Esophagus squamous epithelium (tissue), 5 donors: ENCODE measurements at regions not wholly inside any gene's neighbourhood (a gene's known extent, or its start where the extent isn't known, plus 50 kb on each side); places are given as distances from the start of the nearest gene placed in this dataset.

ENCODE experiments used
- DNase-seq: peaks from one replicate; lab custom pipeline; 2025; lab: John Stamatoyannopoulos, UW
- H3K27ac ChIP-seq, 4 donors: fragments of 200-600 bp; sonication (generic); one replicate each; pipeline ENCODE4 v1.5.1; 2016 to 2019; ENCODE audit warnings: mild to moderate bottlenecking in 1 of 4
- H3K27me3 ChIP-seq, 4 donors: fragments of 200-600 bp; sonication (generic); 1 replicate in 3 of 4; 2 replicates in 1 of 4; pipeline versions ENCODE4 v1.5.1 to v1.6.0; 2017 to 2021; ENCODE audit warnings: antibody characterized with exemption in 1 of 4
- H3K36me3 ChIP-seq, 3 donors: fragments of 200-600 bp; sonication (generic); one replicate each; pipeline ENCODE4 v1.5.1; 2016 to 2019
- H3K4me1 ChIP-seq, 3 donors: fragments of 200-600 bp; sonication (generic); one replicate each; pipeline ENCODE4 v1.5.1; 2017 to 2019
- H3K4me3 ChIP-seq, 4 donors: fragments of 200-600 bp; sonication (generic); 1 replicate in 3 of 4; 2 replicates in 1 of 4; pipeline ENCODE4 v1.5.1; 2016 to 2019; ENCODE audit warnings: mild to moderate bottlenecking in 2 of 4, moderate library complexity in 1 of 4
- H3K9me3 ChIP-seq, 3 donors: fragments of 200-600 bp; sonication (generic); one replicate each; pipeline ENCODE4 v1.5.1; 2016 to 2019
- POLR2A ChIP-seq, 4 donors: fragments of 450-650 bp; IDR thresholded peaks; one replicate each; pipeline ENCODE4 v1.6.1; 2017; ENCODE audit warnings: antibody characterized with exemption in 4 of 4, mild to moderate bottlenecking in 4 of 4, moderate library complexity in 3 of 4
- WGBS, 2 donors: methylation state at CpG; one replicate each; pipeline ENCODE4 v1.1.5; 2018; 5-methylcytosine and 5-hydroxymethylcytosine counted together
- intact Hi-C: fragments of 100-400 bp; cut with DNase I; formaldehyde crosslinking; loops from one replicate; pipeline ENCODE4 v1.15.0; 2022
- TF ChIP-seq, protein P1 (sequence below), 6 experiments: fragments of 450-650 bp in 4 of 6; fragments of 200-600 bp in 2 of 6; sonication (generic) in 2 of 6; IDR thresholded peaks; one replicate each; pipeline ENCODE4 v1.5.1; 2016 to 2019; ENCODE audit warnings: antibody characterized with exemption in 6 of 6, mild to moderate bottlenecking in 4 of 6, moderate library complexity in 4 of 6
- donor health status: DM: yes; HTN: yes; CAD: no.

DNA sequence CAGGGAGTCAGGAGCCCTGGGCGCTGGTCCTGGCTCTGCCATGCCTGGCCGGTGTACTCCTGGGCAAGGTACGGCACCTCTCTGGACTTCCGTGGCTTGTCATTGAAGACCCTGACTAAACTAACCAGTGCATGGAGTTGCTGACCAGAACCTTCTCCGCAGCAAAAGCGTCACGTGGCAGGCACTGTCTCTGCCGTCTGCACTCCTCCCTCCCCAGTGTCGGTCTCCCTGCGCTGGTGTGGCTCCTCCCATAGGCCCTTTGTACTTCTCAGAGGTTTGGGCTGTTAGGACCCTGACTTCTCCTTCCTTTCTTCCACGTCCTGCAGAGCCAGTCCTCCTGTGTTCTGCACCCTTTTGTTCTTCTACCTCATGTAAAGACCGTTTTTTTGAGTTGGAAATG is 100.6 kb upstream of the CREB5 start:
- no peaks in the 10 kb centered on the region for H3K36me3 ChIP-seq
- intact Hi-C loops, result no loop called here
- peaks cover 0 to 5% (median 0%) of the 10 kb centered on the region in 4 donors for H3K27me3 ChIP-seq
- H3K9me3 ChIP-seq, result no peaks in the 10 kb centered on the region
- DNase-seq, result no peak
- WGBS, 2 donors, result 78 to 97% methylated on average over 10 of the region's 12 CpGs
- no peak for TF ChIP-seq POLR2A (IDR thresholded peaks at IDR 0.05)
- TF ChIP-seq, protein P1, sequence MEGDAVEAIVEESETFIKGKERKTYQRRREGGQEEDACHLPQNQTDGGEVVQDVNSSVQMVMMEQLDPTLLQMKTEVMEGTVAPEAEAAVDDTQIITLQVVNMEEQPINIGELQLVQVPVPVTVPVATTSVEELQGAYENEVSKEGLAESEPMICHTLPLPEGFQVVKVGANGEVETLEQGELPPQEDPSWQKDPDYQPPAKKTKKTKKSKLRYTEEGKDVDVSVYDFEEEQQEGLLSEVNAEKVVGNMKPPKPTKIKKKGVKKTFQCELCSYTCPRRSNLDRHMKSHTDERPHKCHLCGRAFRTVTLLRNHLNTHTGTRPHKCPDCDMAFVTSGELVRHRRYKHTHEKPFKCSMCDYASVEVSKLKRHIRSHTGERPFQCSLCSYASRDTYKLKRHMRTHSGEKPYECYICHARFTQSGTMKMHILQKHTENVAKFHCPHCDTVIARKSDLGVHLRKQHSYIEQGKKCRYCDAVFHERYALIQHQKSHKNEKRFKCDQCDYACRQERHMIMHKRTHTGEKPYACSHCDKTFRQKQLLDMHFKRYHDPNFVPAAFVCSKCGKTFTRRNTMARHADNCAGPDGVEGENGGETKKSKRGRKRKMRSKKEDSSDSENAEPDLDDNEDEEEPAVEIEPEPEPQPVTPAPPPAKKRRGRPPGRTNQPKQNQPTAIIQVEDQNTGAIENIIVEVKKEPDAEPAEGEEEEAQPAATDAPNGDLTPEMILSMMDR (IDR thresholded peaks at IDR 0.05), result no peak
- peaks cover 0 to 42% (median 8%) of the 10 kb centered on the region in 3 donors for H3K4me1 ChIP-seq
- no peak overlapping the region for H3K4me3 ChIP-seq
- no peak overlapping the region for H3K27ac ChIP-seq

DNA sequence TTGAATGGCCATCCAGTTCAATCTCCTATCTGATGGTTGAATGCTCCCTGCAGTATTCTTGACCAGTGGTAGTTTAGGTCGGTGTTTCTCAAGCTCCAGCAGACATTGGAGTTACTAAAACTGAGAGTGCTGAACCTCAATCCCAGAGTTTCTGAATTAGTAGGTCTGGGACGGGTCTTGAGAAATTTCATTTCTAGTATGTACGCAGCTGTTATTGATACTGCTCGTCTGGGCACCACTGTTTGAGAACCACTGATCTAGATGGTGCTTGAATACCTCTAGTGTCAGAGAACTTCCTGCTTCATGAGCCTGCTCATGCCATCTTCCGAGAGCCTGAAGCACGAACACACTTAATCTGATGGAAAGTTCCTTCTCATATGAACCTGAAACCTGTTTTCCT is 99.4 kb upstream of the CREB5 start:
- H3K4me3 ChIP-seq, result no peak overlapping the region
- TF ChIP-seq, protein P1 (IDR thresholded peaks at IDR 0.05), result no peak
- TF ChIP-seq POLR2A (IDR thresholded peaks at IDR 0.05), result no peak
- intact Hi-C loops, result no loop called here
- H3K4me1 ChIP-seq, result peaks cover 0 to 47% (median 8%) of the 10 kb centered on the region in 3 donors
- WGBS, 2 donors, result 77 to 80% methylated on average over 6 of the region's 6 CpGs
- no peak for DNase-seq
- H3K9me3 ChIP-seq, result no peaks in the 10 kb centered on the region
- H3K36me3 ChIP-seq, result no peaks in the 10 kb centered on the region
- H3K27me3 ChIP-seq, result peaks cover 0 to 5% (median 0%) of the 10 kb centered on the region in 4 donors
- H3K27ac ChIP-seq, result no peak overlapping the region

DNA sequence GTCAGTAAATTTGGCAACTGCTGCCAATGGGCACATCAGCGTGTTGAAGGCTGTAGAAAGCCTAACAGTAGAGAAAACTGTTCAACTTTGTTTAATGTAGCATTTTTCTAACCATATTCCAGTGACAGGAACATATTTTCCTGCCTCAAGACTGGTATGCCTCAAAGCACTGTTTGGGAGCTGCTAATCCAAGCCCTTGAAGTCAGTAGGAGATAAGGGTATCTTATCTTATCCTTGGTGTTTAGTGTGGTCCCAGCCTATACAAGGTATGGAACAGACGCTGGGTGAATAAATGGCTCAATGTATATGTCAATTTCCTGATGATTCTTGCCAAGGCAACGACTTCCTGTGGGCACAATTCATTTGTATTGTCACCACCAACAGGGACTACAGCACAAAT is 97.5 kb upstream of the CREB5 start:
- TF ChIP-seq POLR2A (IDR thresholded peaks at IDR 0.05), result no peak
- TF ChIP-seq, protein P1 (IDR thresholded peaks at IDR 0.05), result no peak
- no peak for DNase-seq
- Histone ChIP-seq H3K4me1 (peaks cover 0 to 45% (median 8%) of the 10 kb centered on the region in 3 donors), H3K9me3 (no peaks in the 10 kb centered on the region), H3K4me3 (no peak overlapping the region), H3K27ac (peak overlapping the region; percentile 16 to 79 (median 66)), H3K27me3 (peaks cover 0 to 5% (median 0%) of the 10 kb centered on the region in 4 donors), H3K36me3 (no peaks in the 10 kb centered on the region)
- intact Hi-C loops, result no loop called here
- 43 to 45% methylated on average over 3 of the region's 3 CpGs for WGBS, 2 donors

DNA sequence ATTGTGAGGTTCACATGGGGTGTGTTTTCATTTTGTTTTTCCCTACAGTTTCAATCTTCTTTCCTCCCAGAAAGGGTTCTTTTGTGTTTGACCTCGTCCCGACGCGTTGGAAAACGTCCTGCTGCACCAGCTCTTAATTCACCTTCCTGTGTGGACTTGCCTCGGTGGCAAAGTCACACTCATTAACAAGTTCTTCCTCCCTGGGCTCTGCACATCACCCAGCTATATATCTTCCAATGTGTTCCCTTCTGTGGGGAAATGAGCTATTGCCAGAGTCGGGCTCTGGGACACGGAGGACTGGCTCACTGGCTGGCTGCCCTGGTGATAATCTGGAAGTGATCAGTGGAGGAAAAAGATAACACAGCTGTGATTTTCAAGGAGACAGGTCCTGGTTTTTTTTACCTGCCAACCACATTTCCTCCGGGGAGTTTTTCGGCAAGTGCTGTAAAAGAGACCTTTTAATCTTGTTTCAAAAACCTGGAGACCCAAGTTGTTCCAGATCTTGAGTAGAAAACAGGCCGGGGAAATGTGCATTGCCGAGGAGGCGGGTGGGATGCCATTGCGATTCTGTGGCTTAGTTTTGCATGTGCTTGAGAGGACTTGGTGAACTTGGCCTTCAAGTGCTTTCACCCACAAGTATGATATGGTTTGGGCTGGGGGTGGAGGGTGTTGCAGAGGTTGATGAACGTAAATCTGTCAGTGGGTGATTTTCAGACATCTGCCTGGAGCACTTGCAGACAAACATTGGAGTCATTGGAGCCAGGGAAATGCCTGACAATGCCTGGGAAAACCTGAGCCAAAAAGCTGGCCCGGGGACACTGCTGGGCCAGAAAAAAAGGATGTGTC is 96.5 kb upstream of the CREB5 start:
- WGBS, 2 donors, result 21 to 26% methylated on average over 16 of the region's 16 CpGs

More for the DNA sequence above, 96.5 kb upstream of the CREB5 start:
- Histone ChIP-seq H3K4me3 (peak overlapping the region in 1 of 4 donors; percentile 25), H3K9me3 (no peaks in the 10 kb centered on the region), H3K36me3 (no peaks in the 10 kb centered on the region), H3K4me1 (peaks cover 0 to 35% (median 5%) of the 10 kb centered on the region in 3 donors), H3K27me3 (peaks cover 0 to 5% (median 0%) of the 10 kb centered on the region in 4 donors), H3K27ac (peak overlapping the region; percentile 53 to 79 (median 66))
- intact Hi-C loops, result no loop called here
- no peak for DNase-seq
- TF ChIP-seq, protein P1 (IDR thresholded peaks at IDR 0.05), result no peak
- TF ChIP-seq POLR2A (IDR thresholded peaks at IDR 0.05), result no peak
